ENCODE measurements at regions not wholly inside any gene's neighbourhood (a gene's known extent, or its start where the extent isn't known, plus 50 kb on each side); places are given as distances from the start of the nearest gene placed in this dataset.

DNA sequence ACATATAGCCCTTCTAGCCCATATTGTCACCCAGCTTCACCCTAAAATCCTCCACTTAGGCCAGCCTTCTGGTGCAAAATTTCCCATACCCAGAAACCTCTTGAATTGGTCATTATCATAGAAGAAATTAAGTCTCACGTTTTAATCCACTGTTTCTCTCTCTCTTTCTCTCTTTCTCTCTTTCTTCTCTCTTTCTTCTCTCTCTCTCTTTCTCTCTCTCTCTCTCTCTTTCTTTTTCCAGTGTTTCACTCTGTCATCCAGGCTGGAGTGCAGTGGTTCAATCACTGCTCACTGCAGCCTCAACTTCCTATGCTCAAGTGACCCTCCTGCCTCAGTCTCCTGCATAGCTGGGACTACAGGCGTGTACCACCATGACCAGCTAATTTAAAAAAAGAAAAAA, 363.4 kb downstream of the TMEM167A start:
- no peak for DNase-seq (ENCODE audit: insufficient read length, low spot score, missing footprints)
- no peaks in the 10 kb centered on the region for H4K20me1 ChIP-seq (ENCODE audit: insufficient read depth, low read length)
- TF ChIP-seq, protein P1, sequence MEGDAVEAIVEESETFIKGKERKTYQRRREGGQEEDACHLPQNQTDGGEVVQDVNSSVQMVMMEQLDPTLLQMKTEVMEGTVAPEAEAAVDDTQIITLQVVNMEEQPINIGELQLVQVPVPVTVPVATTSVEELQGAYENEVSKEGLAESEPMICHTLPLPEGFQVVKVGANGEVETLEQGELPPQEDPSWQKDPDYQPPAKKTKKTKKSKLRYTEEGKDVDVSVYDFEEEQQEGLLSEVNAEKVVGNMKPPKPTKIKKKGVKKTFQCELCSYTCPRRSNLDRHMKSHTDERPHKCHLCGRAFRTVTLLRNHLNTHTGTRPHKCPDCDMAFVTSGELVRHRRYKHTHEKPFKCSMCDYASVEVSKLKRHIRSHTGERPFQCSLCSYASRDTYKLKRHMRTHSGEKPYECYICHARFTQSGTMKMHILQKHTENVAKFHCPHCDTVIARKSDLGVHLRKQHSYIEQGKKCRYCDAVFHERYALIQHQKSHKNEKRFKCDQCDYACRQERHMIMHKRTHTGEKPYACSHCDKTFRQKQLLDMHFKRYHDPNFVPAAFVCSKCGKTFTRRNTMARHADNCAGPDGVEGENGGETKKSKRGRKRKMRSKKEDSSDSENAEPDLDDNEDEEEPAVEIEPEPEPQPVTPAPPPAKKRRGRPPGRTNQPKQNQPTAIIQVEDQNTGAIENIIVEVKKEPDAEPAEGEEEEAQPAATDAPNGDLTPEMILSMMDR (IDR thresholded peaks at IDR 0.05; ENCODE audit: extremely low read depth, low read depth, low read length) = no peak
- no peak overlapping the region for H2AFZ ChIP-seq (ENCODE audit: low read length)
- H3K4me2 ChIP-seq (ENCODE audit: insufficient read depth, low read length) = no peak overlapping the region
- H3K27ac ChIP-seq (ENCODE audit: low read depth, low read length) = no peak overlapping the region
- H3K4me3 ChIP-seq (ENCODE audit: insufficient read depth, low read length) = no peak overlapping the region
- no peaks in the 10 kb centered on the region for H3K4me1 ChIP-seq (ENCODE audit: insufficient read depth, low read length)
- no peaks in the 10 kb centered on the region for H3K9me3 ChIP-seq (ENCODE audit: low read depth, low read length)
- no peaks in the 10 kb centered on the region for H3K27me3 ChIP-seq (ENCODE audit: insufficient read depth, low read length)
- H3K36me3 ChIP-seq (ENCODE audit: insufficient read depth, low read length) = no peaks in the 10 kb centered on the region
- H3K79me2 ChIP-seq (ENCODE audit: insufficient read depth, low read length) = no peaks in the 10 kb centered on the region

DNA sequence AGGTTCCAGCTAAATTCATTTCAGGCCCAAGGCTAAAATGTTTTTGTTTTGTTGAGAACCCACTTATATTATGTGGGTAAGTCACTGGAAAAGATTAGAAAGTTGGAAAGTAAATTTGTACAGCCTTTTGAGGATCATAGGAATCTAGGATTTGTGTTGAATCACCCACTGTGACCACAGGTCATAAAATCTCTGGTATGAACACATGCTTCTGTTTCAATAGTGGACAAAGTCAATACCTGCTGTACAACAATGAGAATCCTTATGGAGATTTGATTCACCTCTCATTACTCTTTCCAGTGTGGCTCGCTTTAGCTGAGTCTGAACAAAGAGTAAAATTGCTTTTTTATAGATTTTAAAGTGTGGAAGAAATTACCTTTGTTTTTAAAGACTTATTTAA, 369.5 kb downstream of the TMEM167A start:
- Histone ChIP-seq H3K36me3 (ENCODE audit: insufficient read depth, low read length) (no peaks in the 10 kb centered on the region), H2AFZ (ENCODE audit: low read length) (no peak overlapping the region), H3K27me3 (ENCODE audit: insufficient read depth, low read length) (no peaks in the 10 kb centered on the region), H3K79me2 (ENCODE audit: insufficient read depth, low read length) (no peaks in the 10 kb centered on the region), H3K4me3 (ENCODE audit: insufficient read depth, low read length) (no peak overlapping the region), H3K4me1 (ENCODE audit: insufficient read depth, low read length) (no peaks in the 10 kb centered on the region), H3K4me2 (ENCODE audit: insufficient read depth, low read length) (no peak overlapping the region), H3K9me3 (ENCODE audit: low read depth, low read length) (no peaks in the 10 kb centered on the region), H3K27ac (ENCODE audit: low read depth, low read length) (no peak overlapping the region), H4K20me1 (ENCODE audit: insufficient read depth, low read length) (no peaks in the 10 kb centered on the region)
- no peak for DNase-seq (ENCODE audit: insufficient read length, low spot score, missing footprints)
- TF ChIP-seq, protein P1 (IDR thresholded peaks at IDR 0.05; ENCODE audit: extremely low read depth, low read depth, low read length) = no peak

DNA sequence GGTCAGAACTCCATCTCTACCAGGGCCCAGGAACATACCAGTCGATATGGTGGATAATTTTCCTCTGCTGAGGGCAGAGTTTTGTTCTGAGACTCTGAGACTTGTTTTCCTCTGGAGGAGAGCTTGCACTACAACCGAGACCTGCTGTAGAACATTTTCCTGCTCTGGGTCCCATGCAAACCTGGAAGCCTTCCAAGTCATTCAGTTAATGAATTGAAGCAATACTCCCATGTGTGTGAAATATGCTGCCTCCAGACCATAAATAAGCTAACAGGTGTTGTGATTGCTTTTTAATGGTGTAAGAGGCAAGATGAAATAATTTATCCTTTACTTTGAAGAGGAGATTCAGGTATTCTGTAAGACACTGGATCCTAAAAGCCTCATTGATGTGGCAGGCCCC, 372.8 kb downstream of the TMEM167A start:
- Histone ChIP-seq H3K36me3 (ENCODE audit: insufficient read depth, low read length) (no peaks in the 10 kb centered on the region), H3K79me2 (ENCODE audit: insufficient read depth, low read length) (no peaks in the 10 kb centered on the region), H3K4me2 (ENCODE audit: insufficient read depth, low read length) (no peak overlapping the region), H3K4me1 (ENCODE audit: insufficient read depth, low read length) (no peaks in the 10 kb centered on the region), H4K20me1 (ENCODE audit: insufficient read depth, low read length) (no peaks in the 10 kb centered on the region), H3K27ac (ENCODE audit: low read depth, low read length) (no peak overlapping the region), H2AFZ (ENCODE audit: low read length) (no peak overlapping the region), H3K27me3 (ENCODE audit: insufficient read depth, low read length) (no peaks in the 10 kb centered on the region), H3K4me3 (ENCODE audit: insufficient read depth, low read length) (no peak overlapping the region), H3K9me3 (ENCODE audit: low read depth, low read length) (no peaks in the 10 kb centered on the region)
- no peak for DNase-seq (ENCODE audit: insufficient read length, low spot score, missing footprints)
- TF ChIP-seq, protein P1 (IDR thresholded peaks at IDR 0.05; ENCODE audit: extremely low read depth, low read depth, low read length) = no peak

DNA sequence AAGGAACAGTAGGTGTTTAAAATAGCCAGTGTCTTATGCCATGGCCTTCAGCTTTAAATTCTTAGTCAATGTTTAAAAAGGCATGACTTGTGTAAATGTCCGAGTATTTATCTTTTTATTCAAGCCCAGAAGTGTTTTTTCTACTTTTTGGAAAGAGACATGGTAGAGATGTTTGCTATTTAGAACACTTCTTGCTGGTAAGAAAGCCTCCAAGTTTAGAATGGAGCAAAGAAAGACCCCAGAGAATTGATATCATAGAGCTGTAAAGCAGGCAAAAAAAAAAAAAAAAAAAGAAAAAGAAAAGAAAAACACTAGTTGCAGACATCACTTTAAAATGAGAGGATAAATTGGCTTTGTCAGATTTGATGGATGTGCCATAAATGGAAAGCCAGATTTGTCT, 375.1 kb downstream of the TMEM167A start:
- DNase-seq (ENCODE audit: insufficient read length, low spot score, missing footprints) = no peak
- no peak overlapping the region for H3K27ac ChIP-seq (ENCODE audit: low read depth, low read length)
- H3K27me3 ChIP-seq (ENCODE audit: insufficient read depth, low read length) = no peaks in the 10 kb centered on the region
- TF ChIP-seq, protein P1 (IDR thresholded peaks at IDR 0.05; ENCODE audit: extremely low read depth, low read depth, low read length) = no peak
- H2AFZ ChIP-seq (ENCODE audit: low read length) = no peak overlapping the region
- H4K20me1 ChIP-seq (ENCODE audit: insufficient read depth, low read length) = no peaks in the 10 kb centered on the region
- H3K4me1 ChIP-seq (ENCODE audit: insufficient read depth, low read length) = no peaks in the 10 kb centered on the region
- no peaks in the 10 kb centered on the region for H3K9me3 ChIP-seq (ENCODE audit: low read depth, low read length)
- H3K4me2 ChIP-seq (ENCODE audit: insufficient read depth, low read length) = no peak overlapping the region
- no peak overlapping the region for H3K4me3 ChIP-seq (ENCODE audit: insufficient read depth, low read length)
- H3K79me2 ChIP-seq (ENCODE audit: insufficient read depth, low read length) = no peaks in the 10 kb centered on the region
- no peaks in the 10 kb centered on the region for H3K36me3 ChIP-seq (ENCODE audit: insufficient read depth, low read length)
